ENCODE measurements at regions not wholly inside any gene's neighbourhood (a gene's known extent, or its start where the extent isn't known, plus 50 kb on each side); places are given as distances from the start of the nearest gene placed in this dataset.

GRCh38 chr7:119483364-119483763 lies 789.6 kb upstream of the KCND2 start:
- Histone ChIP-seq H3K27ac (ENCODE audit: low read depth in 1 of 2, low read length in 2 of 2) (no peak overlapping the region), H3K4me1 (ENCODE audit: control insufficient read depth in 4 of 4, insufficient read depth in 4 of 4, low read length in 3 of 4) (no peaks in the 10 kb centered on the region), H3K27me3 (ENCODE audit: control insufficient read depth in 4 of 4, insufficient read depth in 4 of 4, low read length in 3 of 4) (no peaks in the 10 kb centered on the region), H3K9ac (ENCODE audit: low read depth in 1 of 2, low read length in 2 of 2) (no peak overlapping the region), H3K9me3 (ENCODE audit: control insufficient read depth in 4 of 4, low read length in 3 of 4) (no peaks in the 10 kb centered on the region), H3K36me3 (ENCODE audit: control insufficient read depth in 4 of 4, insufficient read depth in 3 of 4, low read depth in 1 of 4, low read length in 3 of 4) (no peaks in the 10 kb centered on the region), H3K4me3 (ENCODE audit: low read depth in 1 of 3, low read length in 3 of 3) (no peak overlapping the region)
- no peak for DNase-seq (ENCODE audit: low spot score)
- TF ChIP-seq RAD21 (IDR thresholded peaks at IDR 0.05) (no peak), HNF4G (IDR thresholded peaks at IDR 0.05) (no peak), TAF1 (conservative IDR thresholded peaks at IDR 0.05) (no peak), ATF3 (IDR thresholded peaks at IDR 0.05) (no peak)
- 98% methylated on average over 2 of the region's 2 CpGs for WGBS

- no peak for DNase-seq (ENCODE audit: low spot score)
- H3K27me3 ChIP-seq (ENCODE audit: control insufficient read depth in 4 of 4, insufficient read depth in 4 of 4, low read length in 3 of 4) = no peaks in the 10 kb centered on the region
- H3K27ac ChIP-seq (ENCODE audit: low read depth in 1 of 2, low read length in 2 of 2) = no peak overlapping the region
- WGBS = 23% methylated on average over 3 of the region's 3 CpGs
- no peak overlapping the region for H3K9ac ChIP-seq (ENCODE audit: low read depth in 1 of 2, low read length in 2 of 2)
- peaks cover 0 to 4% (median 2%) of the 10 kb centered on the region in 4 donors for H3K4me1 ChIP-seq (ENCODE audit: control insufficient read depth in 4 of 4, insufficient read depth in 4 of 4, low read length in 3 of 4)
- H3K9me3 ChIP-seq (ENCODE audit: control insufficient read depth in 4 of 4, low read length in 3 of 4) = no peaks in the 10 kb centered on the region
- no peak overlapping the region for H3K4me3 ChIP-seq (ENCODE audit: low read depth in 1 of 3, low read length in 3 of 3)
- no peaks in the 10 kb centered on the region for H3K36me3 ChIP-seq (ENCODE audit: control insufficient read depth in 4 of 4, insufficient read depth in 3 of 4, low read depth in 1 of 4, low read length in 3 of 4)
- TF ChIP-seq ATF3 (IDR thresholded peaks at IDR 0.05) (no peak), HNF4A (conservative IDR thresholded peaks at IDR 0.05) (peak; percentile 10 to 26), YY1 (IDR thresholded peaks at IDR 0.05) (peak; percentile 36), RAD21 (IDR thresholded peaks at IDR 0.05) (peak in 1 of 2 donors; percentile 5), RXRA (IDR thresholded peaks at IDR 0.05) (peak in 1 of 2 donors; percentile 29)
These were observed 758.6 kb upstream of the KCND2 start for GRCh38 chr7:119514326-119514725.

GRCh38 chr7:119515214-119515613 lies 757.8 kb upstream of the KCND2 start:
- Histone ChIP-seq H3K9ac (ENCODE audit: low read depth in 1 of 2, low read length in 2 of 2) (no peak overlapping the region), H3K27ac (ENCODE audit: low read depth in 1 of 2, low read length in 2 of 2) (no peak overlapping the region), H3K4me1 (ENCODE audit: control insufficient read depth in 4 of 4, insufficient read depth in 4 of 4, low read length in 3 of 4) (peaks cover 0 to 4% (median 2%) of the 10 kb centered on the region in 4 donors), H3K36me3 (ENCODE audit: control insufficient read depth in 4 of 4, insufficient read depth in 3 of 4, low read depth in 1 of 4, low read length in 3 of 4) (no peaks in the 10 kb centered on the region), H3K9me3 (ENCODE audit: control insufficient read depth in 4 of 4, low read length in 3 of 4) (no peaks in the 10 kb centered on the region), H3K27me3 (ENCODE audit: control insufficient read depth in 4 of 4, insufficient read depth in 4 of 4, low read length in 3 of 4) (no peaks in the 10 kb centered on the region), H3K4me3 (ENCODE audit: low read depth in 1 of 3, low read length in 3 of 3) (no peak overlapping the region)
- no peak for DNase-seq (ENCODE audit: low spot score)
- TF ChIP-seq HNF4A (conservative IDR thresholded peaks at IDR 0.05) = peak in 1 of 2 donors; percentile 61
- no peak for TF ChIP-seq CTCF (IDR thresholded peaks at IDR 0.05; ENCODE audit: low read depth, low read length, missing input control)
- TF ChIP-seq SP1 (IDR thresholded peaks at IDR 0.05) = no peak
- TF ChIP-seq FOXA1 (IDR thresholded peaks at IDR 0.05) = no peak
- TF ChIP-seq TAF1 (conservative IDR thresholded peaks at IDR 0.05) = no peak
- no peak for TF ChIP-seq YY1 (IDR thresholded peaks at IDR 0.05)
- no peak for TF ChIP-seq NR2F2 (IDR thresholded peaks at IDR 0.05)
- TF ChIP-seq REST (IDR thresholded peaks at IDR 0.05) = no peak
- peak in 1 of 2 donors; percentile 30 for TF ChIP-seq RXRA (IDR thresholded peaks at IDR 0.05)
- WGBS = 32% methylated on average over 5 of the region's 5 CpGs

Data from liver (tissue), 8 donors.